Prostate gland (tissue), 2 donors: ENCODE measurements at regions not wholly inside any gene's neighbourhood (a gene's known extent, or its start where the extent isn't known, plus 50 kb on each side); places are given as distances from the start of the nearest gene placed in this dataset.

Experiments used
- DNase-seq: peaks from one replicate; pipeline ENCODE4 v3.0.0-alpha.2; 2019; ENCODE audit warnings: low spot score
- H3K27ac ChIP-seq, 2 donors: fragments of 200-600 bp; sonication (generic); 2 replicates each; pipeline ENCODE4 v1.5.1; 2017 to 2019
- H3K27me3 ChIP-seq: fragments of 200-600 bp; sonication (generic); replicated peaks from 2 replicates; pipeline ENCODE4 v1.5.1; 2019; ENCODE audit not compliant: insufficient read depth
- H3K36me3 ChIP-seq, 2 donors: fragments of 200-600 bp; sonication (generic); 1 replicate in 1 of 2; 2 replicates in 1 of 2; pipeline versions ENCODE4 v1.5.1 to v1.8.1; 2017 to 2019
- H3K4me1 ChIP-seq: fragments of 200-600 bp; sonication (generic); replicated peaks from 2 replicates; pipeline ENCODE4 v1.5.1; 2019
- H3K4me3 ChIP-seq, 2 donors: fragments of 200-600 bp; sonication (generic); 2 replicates each; pipeline ENCODE4 v1.5.1; 2017 to 2019
- H3K9me3 ChIP-seq: fragments of 200-600 bp; sonication (generic); 2 replicates; pipeline ENCODE4 v1.5.1; 2017
- CTCF ChIP-seq, 4 experiments: fragments of 200-600 bp in 2 of 4; fragments of 450-650 bp in 2 of 4; sonication (generic) in 2 of 4; IDR thresholded peaks; 1 replicate in 3 of 4; 2 replicates in 1 of 4; pipeline ENCODE4 v1.5.1; 2016 to 2019; ENCODE audit warnings: antibody characterized with exemption in 4 of 4, mild to moderate bottlenecking in 2 of 4, moderate library complexity in 2 of 4
- POLR2A ChIP-seq: fragments of 450-650 bp; IDR thresholded peaks from one replicate; pipeline ENCODE4 v1.6.1; 2016; ENCODE audit warnings: antibody characterized with exemption, mild to moderate bottlenecking
- POLR2AphosphoS5 ChIP-seq: sonication (generic); formaldehyde crosslinking; IDR thresholded peaks from one replicate; pipeline ENCODE4 v1.6.1; 2017; ENCODE audit warnings: antibody characterized with exemption
- WGBS: methylation state at CpG from one replicate; pipeline ENCODE4 v1.1.5; 2018; 5-methylcytosine and 5-hydroxymethylcytosine counted together
- intact Hi-C: fragments of 100-400 bp; cut with DNase I; formaldehyde crosslinking; loops from one replicate; pipeline ENCODE4 v1.14.2; 2022

DNA sequence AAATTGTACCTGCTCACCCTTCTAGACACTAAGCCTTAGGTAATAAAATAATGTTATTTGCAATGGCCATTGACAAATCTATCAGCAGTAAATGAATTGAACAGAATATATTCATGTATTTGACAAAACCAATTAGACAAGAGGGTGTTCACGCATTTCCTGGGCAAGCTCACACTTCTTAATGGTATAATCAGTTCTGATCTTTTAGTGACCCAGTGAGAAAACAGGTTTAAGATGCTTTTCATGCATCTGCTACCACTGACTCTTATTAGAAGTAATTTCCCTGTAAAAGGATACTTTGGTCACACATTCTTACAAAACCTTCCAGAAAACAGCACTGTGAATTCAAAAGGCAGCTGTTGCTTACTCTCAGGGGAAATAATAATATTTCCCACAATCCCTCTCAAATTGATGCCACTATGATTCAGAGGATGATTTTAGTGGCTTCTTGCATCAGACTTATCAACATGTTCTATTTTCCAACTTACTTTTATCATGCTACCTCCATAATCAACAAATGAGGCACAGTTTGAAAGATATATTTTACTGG lies 313.9 kb upstream of the NWD2 start:
- no peak overlapping the region for H3K27ac ChIP-seq
- H3K36me3 ChIP-seq = no peaks in the 10 kb centered on the region
- H3K27me3 ChIP-seq = no peaks in the 10 kb centered on the region
- no peak for TF ChIP-seq CTCF (IDR thresholded peaks at IDR 0.05)
- no peak for TF ChIP-seq POLR2A
- no peak for TF ChIP-seq POLR2AphosphoS5
- no peak overlapping the region for H3K4me3 ChIP-seq
- H3K9me3 ChIP-seq = no peaks in the 10 kb centered on the region
- no peaks in the 10 kb centered on the region for H3K4me1 ChIP-seq
- intact Hi-C loops = no loop called here
- no peak for DNase-seq
- 71% methylated on average over 1 of the region's 1 CpG for WGBS

- Histone ChIP-seq H3K27ac (no peak overlapping the region), H3K4me3 (no peak overlapping the region), H3K36me3 (no peaks in the 10 kb centered on the region), H3K27me3 (no peaks in the 10 kb centered on the region), H3K9me3 (no peaks in the 10 kb centered on the region), H3K4me1 (no peaks in the 10 kb centered on the region)
- WGBS = 25% methylated on average over 2 of the region's 2 CpGs
- TF ChIP-seq POLR2A = no peak
- TF ChIP-seq CTCF (IDR thresholded peaks at IDR 0.05) = no peak
- TF ChIP-seq POLR2AphosphoS5 = no peak
- intact Hi-C loops = no loop called here
- DNase-seq = no peak
These were observed 300.3 kb upstream of the NWD2 start for GRCh38 chr4:36944232-36944631.

DNA sequence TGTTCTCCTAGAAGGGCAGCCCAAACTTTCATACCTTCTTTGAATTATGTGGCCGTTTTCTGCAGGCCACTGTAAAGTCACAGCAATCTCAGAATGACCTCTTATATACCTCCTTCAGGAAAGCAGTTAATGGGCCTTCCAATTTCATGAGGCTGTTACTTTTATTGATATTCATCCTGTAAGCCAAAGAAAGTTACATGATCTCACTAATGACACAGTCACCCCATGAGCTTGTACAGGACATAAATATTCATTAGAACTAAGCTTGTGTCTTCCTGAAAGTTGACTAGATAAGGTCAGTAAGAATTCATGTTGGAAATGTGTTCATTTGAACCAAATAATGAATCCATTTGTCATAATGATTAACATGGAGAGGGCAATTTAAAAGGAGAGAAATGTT lies 283.1 kb upstream of the NWD2 start:
- Histone ChIP-seq H3K9me3 (no peaks in the 10 kb centered on the region), H3K36me3 (no peaks in the 10 kb centered on the region), H3K27ac (no peak overlapping the region), H3K27me3 (no peaks in the 10 kb centered on the region), H3K4me3 (no peak overlapping the region), H3K4me1 (no peaks in the 10 kb centered on the region)
- intact Hi-C loops = no loop called here
- DNase-seq = no peak
- TF ChIP-seq POLR2AphosphoS5 = no peak
- no peak for TF ChIP-seq CTCF (IDR thresholded peaks at IDR 0.05)
- TF ChIP-seq POLR2A = no peak
- 46% methylated on average over 1 of the region's 1 CpG for WGBS

DNA sequence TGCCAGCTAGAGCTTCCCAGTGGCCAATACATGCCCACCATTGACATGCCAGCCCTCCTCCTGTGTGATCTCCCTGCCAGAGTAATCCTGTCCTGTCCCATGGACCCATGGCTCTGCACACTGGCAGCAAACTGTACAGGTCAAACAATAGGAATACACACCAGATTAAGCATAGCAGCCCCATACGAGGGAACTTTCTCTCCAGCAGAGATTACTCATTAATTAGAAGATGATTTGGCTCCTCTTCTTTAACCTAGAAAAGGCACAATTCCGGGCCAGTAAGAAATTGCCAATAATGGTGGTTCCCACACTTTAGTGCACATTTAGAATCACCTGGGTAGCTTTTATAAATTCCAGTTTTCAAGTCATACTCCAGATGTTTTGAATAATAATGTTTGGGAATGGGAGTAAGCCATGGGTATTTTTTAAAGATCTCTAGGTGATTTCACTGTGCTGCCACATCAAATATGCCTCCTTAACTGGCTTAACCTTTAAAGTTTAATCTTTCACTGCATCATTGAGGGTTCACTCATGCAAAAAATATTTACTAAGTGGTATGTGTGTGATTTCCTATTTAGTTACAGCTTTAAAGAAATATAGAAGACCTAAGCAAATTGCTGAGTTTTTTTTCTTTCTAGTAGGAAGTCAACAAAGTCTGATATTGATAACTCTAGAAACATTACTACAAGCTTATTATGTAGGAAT lies 277.6 kb upstream of the NWD2 start:
- no peak overlapping the region for H3K4me3 ChIP-seq
- no peaks in the 10 kb centered on the region for H3K36me3 ChIP-seq
- intact Hi-C loops = no loop called here
- no peak overlapping the region for H3K27ac ChIP-seq
- H3K27me3 ChIP-seq = no peaks in the 10 kb centered on the region
- no peak for DNase-seq
- TF ChIP-seq POLR2AphosphoS5 (no peak), POLR2A (no peak), CTCF (IDR thresholded peaks at IDR 0.05) (no peak)
- WGBS = 81% methylated on average over 2 of the region's 2 CpGs
- no peaks in the 10 kb centered on the region for H3K9me3 ChIP-seq
- no peaks in the 10 kb centered on the region for H3K4me1 ChIP-seq

- TF ChIP-seq CTCF (IDR thresholded peaks at IDR 0.05) (no peak), POLR2AphosphoS5 (no peak), POLR2A (no peak)
- H3K36me3 ChIP-seq = no peaks in the 10 kb centered on the region
- intact Hi-C loops = no loop called here
- no peaks in the 10 kb centered on the region for H3K4me1 ChIP-seq
- H3K27ac ChIP-seq = no peak overlapping the region
- no peak overlapping the region for H3K4me3 ChIP-seq
- 93% methylated on average over 1 of the region's 1 CpG for WGBS
- DNase-seq = no peak
- H3K27me3 ChIP-seq = no peaks in the 10 kb centered on the region
- no peaks in the 10 kb centered on the region for H3K9me3 ChIP-seq
These were observed 265.0 kb upstream of the NWD2 start for GRCh38 chr4:36979533-36979932.
